ENCODE measurements at regions not wholly inside any gene's neighbourhood (a gene's known extent, or its start where the extent isn't known, plus 50 kb on each side); places are given as distances from the start of the nearest gene placed in this dataset.

DNA sequence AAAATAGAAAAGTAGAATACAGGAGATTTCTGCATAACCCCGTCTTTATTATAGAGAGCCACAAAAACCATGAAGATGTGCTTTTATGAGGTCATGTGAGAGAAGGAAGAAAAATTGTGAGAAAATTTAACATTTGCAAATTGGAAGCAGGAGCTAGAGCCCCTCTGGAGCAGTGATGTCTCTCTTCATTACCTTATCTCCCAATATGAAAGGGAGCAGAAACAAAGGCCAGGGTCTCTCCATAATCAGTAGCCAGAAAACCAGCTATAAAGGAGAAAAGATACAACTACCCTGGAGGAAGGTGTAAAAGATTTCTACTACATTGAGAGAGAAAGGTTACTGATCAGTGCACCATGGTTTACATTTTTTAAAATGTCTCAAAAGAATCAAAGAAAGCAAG lies 53.2 kb upstream of the ITGA1 start:
- no peak for FAIRE-seq

DNA sequence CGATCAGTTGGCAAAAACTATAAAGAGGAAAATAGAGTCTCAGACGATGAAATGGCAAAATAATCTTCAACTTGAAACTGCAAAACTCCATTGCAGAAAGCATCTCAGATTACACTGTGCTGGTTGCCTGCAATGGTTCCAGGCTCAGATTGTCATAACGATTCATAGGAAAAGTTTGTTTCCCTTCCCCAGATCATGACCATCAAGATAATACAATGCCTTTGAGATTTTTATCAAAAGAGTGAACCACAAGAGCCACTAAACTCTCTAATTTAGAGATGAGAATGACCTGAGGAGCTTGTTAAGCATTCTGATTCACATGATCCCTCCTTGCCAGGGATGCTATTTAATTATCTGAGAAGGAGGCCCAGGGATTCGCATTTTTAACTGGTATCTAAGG lies 52.6 kb upstream of the ITGA1 start:
- no peak for FAIRE-seq

Data from G401.6 (cell line).